Naive thymus-derived CD4-positive, alpha-beta T cell (primary cell): ENCODE measurements at regions not wholly inside any gene's neighbourhood (a gene's known extent, or its start where the extent isn't known, plus 50 kb on each side); places are given as distances from the start of the nearest gene placed in this dataset.
"Not testable (repeated sequence)": the region's sequence is repeated elsewhere in the genome, so short reads cannot be mapped to it uniquely, and the experiment has no call there.

Source experiments
- ATAC-seq: fragments of 150-1000 bp; cut with Tn5 transposase; 2 replicates; pipeline ENCODE4 v1.10.0; 2021; ENCODE audit warnings: mild to moderate bottlenecking, moderate library complexity
- CTCF ChIA-PET: fragments of 350-600 bp; sonication (Branson Sonifier 250); formaldehyde crosslinking; loops from one replicate; lab custom pipeline; 2021; ENCODE audit warnings: antibody characterized with exemption; lab: Charles Lee
- POLR2A ChIA-PET: fragments of 350-600 bp; sonication (Branson Sonifier 250); formaldehyde crosslinking; loops from one replicate; lab custom pipeline; 2021; ENCODE audit warnings: antibody characterized with exemption, inconsistent platforms; lab: Charles Lee
- DNase-seq, 9 donors: peaks; one replicate each; pipeline versions ENCODE4 v3.0.0 to v3.0.0-alpha.2; 2020 to 2022; ENCODE audit warnings: mixed read lengths in 1 of 9
- H3K27ac ChIP-seq: one replicate; pipeline ENCODE4 v1.7.0; 2013; ENCODE audit warnings: mild to moderate bottlenecking, low read depth, low read length, moderate library complexity
- H3K27me3 ChIP-seq, 2 donors: one replicate each; pipeline ENCODE4 v1.7.0; 2013; ENCODE audit warnings: low read length in 2 of 2, mild to moderate bottlenecking in 2 of 2, moderate library complexity in 2 of 2; ENCODE audit not compliant: control insufficient read depth in 2 of 2, insufficient read depth in 2 of 2
- H3K36me3 ChIP-seq, 3 experiments: 1 replicate in 2 of 3; 2 replicates in 1 of 3; pipeline ENCODE4 v1.7.0; 2013; ENCODE audit warnings: low read length in 3 of 3, mild to moderate bottlenecking in 3 of 3, moderate library complexity in 1 of 3; ENCODE audit not compliant: insufficient read depth in 3 of 3, control insufficient read depth in 2 of 3
- H3K4me1 ChIP-seq, 2 donors: one replicate each; pipeline ENCODE4 v1.7.0; 2013; ENCODE audit warnings: low read length in 2 of 2, mild to moderate bottlenecking in 2 of 2, moderate library complexity in 1 of 2; ENCODE audit not compliant: control insufficient read depth in 2 of 2, insufficient read depth in 2 of 2
- H3K4me3 ChIP-seq: 2 replicates; pipeline ENCODE4 v1.7.0; 2013; ENCODE audit warnings: mild to moderate bottlenecking, low read length
- H3K9me3 ChIP-seq, 3 experiments: 1 replicate in 2 of 3; 2 replicates in 1 of 3; pipeline ENCODE4 v1.7.0; 2013; ENCODE audit warnings: low read length in 3 of 3; ENCODE audit not compliant: control insufficient read depth in 2 of 3
- H3K27ac Mint-ChIP-seq, 9 donors: one replicate each; pipeline ENCODE4 v1.8.0; 2020 to 2022; ENCODE audit warnings: mixed read lengths in 9 of 9, mild to moderate bottlenecking in 8 of 9, moderate library complexity in 5 of 9, inconsistent platforms in 2 of 9
- H3K27me3 Mint-ChIP-seq, 5 donors: one replicate each; pipeline ENCODE4 v1.8.0; 2021 to 2022; ENCODE audit warnings: mixed read lengths in 5 of 5, mild to moderate bottlenecking in 1 of 5
- H3K36me3 Mint-ChIP-seq, 5 donors: one replicate each; pipeline ENCODE4 v1.8.0; 2020 to 2022; ENCODE audit warnings: mixed read lengths in 5 of 5, mild to moderate bottlenecking in 3 of 5, inconsistent platforms in 1 of 5
- H3K4me1 Mint-ChIP-seq, 7 donors: one replicate each; pipeline ENCODE4 v1.8.0; 2020 to 2022; ENCODE audit warnings: mixed read lengths in 7 of 7, mild to moderate bottlenecking in 3 of 7, inconsistent platforms in 1 of 7
- H3K4me3 Mint-ChIP-seq, 10 donors: one replicate each; pipeline ENCODE4 v1.8.0; 2020 to 2022; ENCODE audit warnings: mild to moderate bottlenecking in 10 of 10, mixed read lengths in 10 of 10, moderate library complexity in 6 of 10, inconsistent platforms in 2 of 10
- H3K9me3 Mint-ChIP-seq, 11 donors: one replicate each; pipeline ENCODE4 v1.8.0; 2020 to 2022; ENCODE audit warnings: mixed read lengths in 11 of 11, mild to moderate bottlenecking in 4 of 11, inconsistent platforms in 1 of 11, moderate library complexity in 1 of 11
- intact Hi-C, 2 donors: fragments of 100-400 bp; cut with micrococcal nuclease; formaldehyde crosslinking; loops; one replicate each; pipeline ENCODE4 v1.15.1; 2023

DNA sequence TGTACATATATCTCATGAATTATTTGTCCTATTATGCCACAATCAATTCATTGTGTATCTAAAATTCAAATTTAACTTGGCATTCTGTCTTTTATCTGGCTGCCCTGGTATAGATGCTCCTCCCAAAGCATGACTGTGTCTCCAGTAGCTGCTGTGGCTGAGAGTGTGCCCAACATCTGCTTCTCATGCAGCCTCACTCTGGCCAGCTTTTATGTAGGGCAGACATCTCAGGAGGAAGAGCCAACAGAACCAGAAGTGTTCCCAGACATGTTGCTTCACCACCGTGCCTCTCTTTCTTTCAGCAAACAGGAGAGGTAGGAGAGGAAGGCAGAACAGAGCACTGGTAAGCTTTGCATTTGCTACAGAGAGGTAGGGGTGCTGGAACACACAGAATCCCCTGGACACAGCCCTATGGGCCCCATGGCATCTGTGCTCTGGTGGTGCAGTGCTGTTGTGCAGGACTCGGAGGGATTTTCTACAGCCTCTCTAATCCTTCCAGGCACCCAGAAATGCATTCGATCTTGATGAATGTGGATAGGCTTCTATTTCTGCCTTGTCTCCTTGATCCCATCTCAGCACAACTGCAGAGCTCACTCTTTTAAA lies 637.1 kb downstream of the UTRN start:
- Histone ChIP-seq H3K36me3 (no peaks in the 10 kb centered on the region), H3K4me1 (no peaks in the 10 kb centered on the region), H3K4me3 (no peak overlapping the region), H3K27ac (no peak overlapping the region), H3K27me3 (no peaks in the 10 kb centered on the region), H3K9me3 (no peaks in the 10 kb centered on the region)
- no peak overlapping the region for H3K27ac Mint-ChIP-seq
- no peak for DNase-seq
- no peaks in the 10 kb centered on the region for H3K9me3 Mint-ChIP-seq
- POLR2A ChIA-PET: no interaction called here
- no peaks in the 10 kb centered on the region for H3K36me3 Mint-ChIP-seq
- no peak overlapping the region for H3K4me3 Mint-ChIP-seq
- peaks cover 0 to 8% (median 0%) of the 10 kb centered on the region in 7 donors for H3K4me1 Mint-ChIP-seq
- CTCF ChIA-PET: no interaction called here
- peaks cover 0 to 21% (median 0%) of the 10 kb centered on the region in 5 donors for H3K27me3 Mint-ChIP-seq
- intact Hi-C loops: no loop called here
- no peak for ATAC-seq

DNA sequence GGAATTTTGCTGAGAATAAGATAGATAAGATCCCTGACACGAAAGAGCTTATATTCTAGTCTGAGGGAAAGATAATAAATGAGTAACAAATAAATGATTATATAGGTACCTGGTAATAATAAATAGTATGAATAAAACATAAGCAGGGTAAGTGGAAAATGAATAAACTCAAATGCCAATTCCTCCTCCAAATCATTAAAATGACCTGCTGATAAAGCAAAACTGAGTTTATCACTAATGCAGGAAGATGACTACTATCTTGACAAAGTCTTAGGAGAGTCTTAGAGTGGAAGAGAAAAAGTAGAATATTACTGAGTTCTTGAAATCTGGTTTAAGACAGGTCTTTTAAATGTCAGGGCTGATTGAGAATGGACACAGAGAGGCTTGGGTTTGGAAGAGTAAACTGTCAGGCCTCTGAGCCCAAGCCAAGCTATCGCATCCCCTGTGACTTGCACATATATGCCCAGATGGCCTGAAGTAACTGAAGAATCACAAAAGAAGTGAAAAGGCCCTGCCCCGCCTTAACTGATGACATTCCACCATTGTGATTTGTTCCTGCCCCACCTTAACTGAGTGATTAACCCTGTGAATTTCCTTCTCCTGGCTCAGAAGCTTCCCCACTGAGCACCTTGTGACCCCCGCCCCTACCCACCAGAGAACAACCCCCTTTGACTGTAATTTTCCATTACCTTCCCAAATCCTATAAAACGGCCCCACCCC lies 637.8 kb downstream of the UTRN start:
- peaks cover 0 to 19% (median 0%) of the 10 kb centered on the region in 5 donors for H3K27me3 Mint-ChIP-seq
- H3K9me3 ChIP-seq, DNase-seq, H3K36me3 ChIP-seq, H3K27me3 ChIP-seq, H3K9me3 Mint-ChIP-seq, H3K36me3 Mint-ChIP-seq, H3K27ac Mint-ChIP-seq, H3K4me1 Mint-ChIP-seq, H3K4me1 ChIP-seq, POLR2A ChIA-PET, H3K4me3 Mint-ChIP-seq, intact Hi-C loops, CTCF ChIA-PET, H3K27ac ChIP-seq, ATAC-seq, H3K4me3 ChIP-seq: not testable (repeated sequence)

DNA sequence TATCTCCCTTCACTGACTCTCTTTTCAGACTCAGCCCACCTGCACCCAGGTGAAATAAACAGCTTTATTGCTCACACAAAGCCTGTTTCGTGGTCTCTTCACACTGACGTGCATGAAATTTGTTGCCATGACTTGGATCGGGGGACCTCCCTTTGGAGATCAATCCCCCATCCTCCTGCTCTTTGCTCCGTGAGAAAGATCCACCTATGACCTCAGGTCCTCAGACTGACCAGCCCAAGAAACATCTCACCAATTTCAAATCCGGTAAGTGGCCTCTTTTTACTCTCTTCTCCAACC lies 638.3 kb downstream of the UTRN start:
- H3K36me3 Mint-ChIP-seq, intact Hi-C loops, H3K4me3 ChIP-seq, DNase-seq, H3K27ac ChIP-seq, CTCF ChIA-PET, ATAC-seq, H3K36me3 ChIP-seq, H3K4me1 Mint-ChIP-seq, H3K27ac Mint-ChIP-seq, H3K27me3 ChIP-seq, H3K4me1 ChIP-seq, H3K9me3 Mint-ChIP-seq, H3K4me3 Mint-ChIP-seq, H3K9me3 ChIP-seq, POLR2A ChIA-PET: not testable (repeated sequence)
- H3K27me3 Mint-ChIP-seq: peaks cover 0 to 16% (median 0%) of the 10 kb centered on the region in 5 donors

- Histone ChIP-seq H3K4me1 (no peaks in the 10 kb centered on the region), H3K4me3 (no peak overlapping the region), H3K36me3 (no peaks in the 10 kb centered on the region), H3K27me3 (no peaks in the 10 kb centered on the region), H3K9me3 (no peaks in the 10 kb centered on the region), H3K27ac (no peak overlapping the region)
- Mint-ChIP-seq H3K27me3 (peaks cover 0 to 3% (median 0%) of the 10 kb centered on the region in 5 donors), H3K4me1 (peaks cover 0 to 3% (median 0%) of the 10 kb centered on the region in 7 donors), H3K36me3 (no peaks in the 10 kb centered on the region), H3K4me3 (no peak overlapping the region), H3K9me3 (peaks cover 0 to 4% (median 0%) of the 10 kb centered on the region in 11 donors), H3K27ac (no peak overlapping the region)
- ChIA-PET POLR2A (no interaction called here), CTCF (no interaction called here)
- no peak for ATAC-seq
- DNase-seq: no peak
- intact Hi-C loops: no loop called here
Observed at GRCh38 chr6:144928847-144929246, 643.7 kb downstream of the UTRN start.

DNA sequence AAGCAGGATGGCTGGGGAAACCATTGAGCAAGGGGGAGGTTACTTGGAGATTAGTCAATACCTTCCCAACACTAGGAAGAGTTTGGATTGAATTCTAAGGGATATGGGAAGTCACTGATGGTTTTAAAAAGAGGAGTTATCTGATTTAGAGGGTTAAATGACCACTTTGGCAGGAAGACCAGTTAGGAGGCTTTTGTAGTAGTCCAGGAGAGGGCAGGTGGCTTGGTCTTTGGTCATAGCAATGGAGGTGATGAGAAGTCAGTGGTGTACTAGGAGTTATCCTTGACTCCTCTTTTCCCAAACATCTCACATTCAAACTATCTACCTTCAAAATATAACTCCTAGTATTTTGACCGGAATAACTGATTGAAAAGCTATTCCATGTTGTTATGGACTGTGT lies 644.1 kb downstream of the UTRN start:
- Mint-ChIP-seq H3K4me1 (peaks cover 0 to 3% (median 0%) of the 10 kb centered on the region in 7 donors), H3K36me3 (peaks cover 0 to under 1% (median under 1%) of the 10 kb centered on the region in 5 donors), H3K27me3 (peaks cover 0 to 6% (median 0%) of the 10 kb centered on the region in 5 donors), H3K4me3 (no peak overlapping the region), H3K27ac (no peak overlapping the region), H3K9me3 (peaks cover 0 to 9% (median 2%) of the 10 kb centered on the region in 11 donors)
- ChIA-PET POLR2A (no interaction called here), CTCF (no interaction called here)
- Histone ChIP-seq H3K4me3 (no peak overlapping the region), H3K27me3 (no peaks in the 10 kb centered on the region), H3K36me3 (no peaks in the 10 kb centered on the region), H3K27ac (no peak overlapping the region), H3K9me3 (no peaks in the 10 kb centered on the region), H3K4me1 (no peaks in the 10 kb centered on the region)
- ATAC-seq (no peak), DNase-seq (no peak)
- intact Hi-C loops: no loop called here

DNA sequence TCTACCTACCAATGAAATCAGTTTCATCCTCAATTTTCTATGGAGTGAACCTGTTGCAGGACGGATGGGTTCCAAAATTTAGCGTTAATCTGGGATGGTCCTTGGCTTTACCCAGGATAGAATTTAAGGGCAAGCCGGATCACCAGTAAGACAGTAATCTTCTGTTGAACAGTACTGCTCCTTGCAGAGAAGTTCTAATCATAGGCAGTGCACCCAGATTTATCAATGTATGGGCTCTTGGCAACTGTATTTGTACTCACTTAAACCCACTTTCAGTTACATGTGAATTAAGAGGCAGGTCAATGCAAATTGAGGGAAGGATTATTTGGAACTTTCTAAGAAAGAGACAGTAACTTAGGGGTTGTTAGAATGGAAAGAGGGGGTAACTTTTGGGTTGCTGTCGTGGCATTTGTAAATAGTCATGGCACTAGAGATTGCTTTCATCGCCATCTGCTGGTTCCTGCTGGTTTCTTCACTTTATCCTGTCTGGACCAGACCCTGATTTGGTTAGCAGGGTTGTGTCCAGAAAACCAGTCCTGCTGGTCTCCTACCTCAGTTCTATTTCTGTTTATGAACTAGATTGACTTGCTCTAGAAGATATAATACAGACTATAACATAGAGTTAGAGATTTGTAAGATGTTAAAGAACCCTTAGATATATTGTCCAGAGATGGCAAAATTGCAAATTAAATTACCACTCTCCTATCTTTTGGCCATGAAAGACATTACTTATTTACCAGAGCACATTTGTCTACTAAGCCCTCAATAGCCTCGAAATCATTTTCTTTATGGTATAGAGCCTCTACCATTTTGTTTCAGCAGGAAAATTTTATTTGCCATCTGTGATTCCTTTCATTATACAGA lies 646.3 kb downstream of the UTRN start:
- DNase-seq (peak in 5 of 9 donors; percentile 4 to 31 (median 11)), ATAC-seq (peak; percentile 47)
- ChIA-PET CTCF (no interaction called here), POLR2A (no interaction called here)
- H3K9me3 ChIP-seq: no peaks in the 10 kb centered on the region
- H3K4me1 Mint-ChIP-seq: peaks cover 0 to 3% (median 0%) of the 10 kb centered on the region in 7 donors
- H3K36me3 ChIP-seq: no peaks in the 10 kb centered on the region
- peaks cover 0 to 17% (median 4%) of the 10 kb centered on the region in 11 donors for H3K9me3 Mint-ChIP-seq
- H3K4me1 ChIP-seq: no peaks in the 10 kb centered on the region
- no peak overlapping the region for H3K4me3 Mint-ChIP-seq
- H3K36me3 Mint-ChIP-seq: peaks cover 0 to 4% (median 3%) of the 10 kb centered on the region in 5 donors
- H3K27ac ChIP-seq: no peak overlapping the region
- intact Hi-C loops: loop anchor here (1.0 kb wide), 3 partner anchors 346 to 1356 kb away; no protein-coding TSS in a partner anchor
- H3K27me3 ChIP-seq: no peaks in the 10 kb centered on the region
- H3K27me3 Mint-ChIP-seq: peaks cover 0 to 15% (median 0%) of the 10 kb centered on the region in 5 donors
- no peak overlapping the region for H3K4me3 ChIP-seq
- no peak overlapping the region for H3K27ac Mint-ChIP-seq
